Coronary artery (tissue), 2 donors: ENCODE measurements at regions not wholly inside any gene's neighbourhood (a gene's known extent, or its start where the extent isn't known, plus 50 kb on each side); places are given as distances from the start of the nearest gene placed in this dataset.

Experiments
- DNase-seq: peaks from one replicate; pipeline ENCODE4 v3.0.0-alpha.2; 2017; ENCODE audit warnings: low spot score
- H3K27ac ChIP-seq, 2 donors: fragments of 200-600 bp; sonication (generic); one replicate each; pipeline ENCODE4 v1.5.1; 2016 to 2019
- H3K4me3 ChIP-seq: fragments of 200-600 bp; sonication (generic); 2 replicates; pipeline ENCODE4 v1.5.1; 2016; ENCODE audit warnings: mild to moderate bottlenecking, moderate library complexity
- CTCF ChIP-seq: fragments of 200-600 bp; sonication (generic); IDR thresholded peaks from one replicate; pipeline ENCODE4 v1.5.1; 2019; ENCODE audit warnings: antibody characterized with exemption

DNA sequence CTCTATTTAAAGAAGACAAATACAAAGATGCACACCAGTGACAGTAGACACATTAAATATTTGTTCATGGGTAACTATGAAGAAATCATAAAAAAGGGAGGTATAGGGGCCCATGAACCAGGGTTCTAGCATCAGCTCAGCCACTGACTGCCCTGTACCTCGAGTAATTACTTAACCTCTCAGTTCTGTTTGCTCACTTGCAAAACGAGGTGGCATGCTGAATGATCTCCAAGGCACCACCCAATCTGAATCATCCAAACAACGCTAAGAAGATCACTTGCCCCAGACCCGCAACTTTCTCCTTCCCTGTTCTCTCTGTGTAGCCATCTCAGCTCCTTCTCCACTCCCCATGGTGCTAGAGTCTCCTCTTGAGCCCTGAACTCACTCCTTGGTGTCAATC is 374.7 kb downstream of the VPS13C start:
- TF ChIP-seq CTCF = no peak
- H3K4me3 ChIP-seq = no peak overlapping the region
- H3K27ac ChIP-seq = no peak overlapping the region

GRCh38 chr15:61684749-61685467 is 375.3 kb downstream of the VPS13C start:
- Histone ChIP-seq H3K4me3 (no peak overlapping the region), H3K27ac (no peak overlapping the region)
- no peak for TF ChIP-seq CTCF
- DNase-seq = no peak

More for the DNA sequence above, 374.7 kb downstream of the VPS13C start:
- no peak for DNase-seq

- DNase-seq = no peak
- no peak for TF ChIP-seq CTCF
- H3K27ac ChIP-seq = no peak overlapping the region
Measured at GRCh38 chr15:61682891-61683735, 377.1 kb downstream of the VPS13C start.

GRCh38 chr15:61681676-61682075 is 378.6 kb downstream of the VPS13C start:
- DNase-seq = no peak
- Histone ChIP-seq H3K4me3 (no peak overlapping the region), H3K27ac (no peak overlapping the region)
- TF ChIP-seq CTCF = no peak

More at GRCh38 chr15:61682891-61683735, 377.1 kb downstream of the VPS13C start:
- no peak overlapping the region for H3K4me3 ChIP-seq

GRCh38 chr15:61681038-61681418 is 379.2 kb downstream of the VPS13C start:
- DNase-seq = no peak
- TF ChIP-seq CTCF = no peak

DNA sequence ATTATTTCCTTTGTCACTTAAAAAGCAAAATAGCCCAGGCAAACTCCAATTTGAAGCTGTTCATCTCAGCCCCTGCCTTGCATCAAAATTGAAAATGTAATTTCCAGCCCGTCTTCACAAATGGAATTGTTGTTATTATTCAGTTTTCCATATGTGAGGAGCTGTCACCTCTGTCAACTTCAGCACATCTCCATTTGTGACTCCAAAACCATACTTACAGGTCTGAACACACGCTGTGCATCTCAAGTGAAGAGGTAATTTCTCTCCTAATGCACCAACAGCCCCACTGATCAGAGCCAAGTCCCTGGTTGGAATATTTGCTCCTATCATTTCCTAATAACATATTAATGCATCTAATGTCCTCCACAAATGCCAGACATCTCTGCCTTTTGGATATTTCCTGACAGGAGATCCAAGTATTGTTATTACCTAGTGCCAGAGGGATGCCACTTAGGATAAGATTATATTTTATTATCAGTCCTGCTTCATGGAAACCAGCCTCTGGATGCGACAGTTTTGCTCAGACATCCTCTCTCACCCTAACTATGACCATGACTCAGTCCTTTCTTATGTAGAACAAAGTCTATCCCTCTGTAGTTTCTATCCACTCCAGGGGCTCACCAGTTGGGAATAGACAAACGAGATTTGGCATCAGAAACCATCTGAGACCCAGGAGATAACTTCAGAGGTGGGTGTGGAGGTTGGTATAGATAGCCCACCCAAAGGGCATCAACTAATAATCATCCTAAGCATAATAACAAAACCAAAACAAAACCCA is 379.8 kb downstream of the VPS13C start:
- DNase-seq = no peak
- Histone ChIP-seq H3K4me3 (no peak overlapping the region), H3K27ac (no peak overlapping the region)
- TF ChIP-seq CTCF = no peak

More at GRCh38 chr15:61681038-61681418, 379.2 kb downstream of the VPS13C start:
- Histone ChIP-seq H3K4me3 (no peak overlapping the region), H3K27ac (no peak overlapping the region)
